CD4-positive, alpha-beta T cell treated with Interferon gamma for 1 hour (primary cell): ENCODE measurements at regions not wholly inside any gene's neighbourhood (a gene's known extent, or its start where the extent isn't known, plus 50 kb on each side); places are given as distances from the start of the nearest gene placed in this dataset.
"Not testable (repeated sequence)": the region's sequence is repeated elsewhere in the genome, so short reads cannot be mapped to it uniquely, and the experiment has no call there.

Experiments used
- DNase-seq: peaks from one replicate; pipeline ENCODE4 v3.0.0-alpha.2; 2020

DNA sequence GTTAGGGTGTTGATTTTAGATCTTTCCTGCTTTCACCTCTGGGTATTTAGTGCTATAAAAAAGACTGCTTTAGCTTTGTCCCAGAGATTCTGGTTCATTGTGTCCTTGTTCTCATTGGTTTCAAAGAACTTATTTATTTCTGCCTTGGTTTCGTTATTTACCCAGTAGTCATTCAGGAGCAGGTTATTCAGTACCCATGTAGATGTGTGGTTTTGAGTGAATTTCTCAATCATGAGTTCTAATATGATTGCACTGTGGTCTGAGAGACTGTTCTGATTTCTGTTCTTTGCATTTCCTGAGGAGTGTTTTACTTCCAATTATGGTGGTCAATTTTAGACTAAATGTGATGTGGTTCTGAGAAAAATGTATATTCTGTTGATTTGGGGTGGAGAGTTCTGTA, 167.1 kb upstream of the KYNU start:
- DNase-seq, result no peak

- DNase-seq, result no peak
Observed at GRCh38 chr2:142707318-142707717, 170.1 kb upstream of the KYNU start.

- not testable (repeated sequence) for DNase-seq
Observed at GRCh38 chr2:142702397-142702796, 175.1 kb upstream of the KYNU start.

DNA sequence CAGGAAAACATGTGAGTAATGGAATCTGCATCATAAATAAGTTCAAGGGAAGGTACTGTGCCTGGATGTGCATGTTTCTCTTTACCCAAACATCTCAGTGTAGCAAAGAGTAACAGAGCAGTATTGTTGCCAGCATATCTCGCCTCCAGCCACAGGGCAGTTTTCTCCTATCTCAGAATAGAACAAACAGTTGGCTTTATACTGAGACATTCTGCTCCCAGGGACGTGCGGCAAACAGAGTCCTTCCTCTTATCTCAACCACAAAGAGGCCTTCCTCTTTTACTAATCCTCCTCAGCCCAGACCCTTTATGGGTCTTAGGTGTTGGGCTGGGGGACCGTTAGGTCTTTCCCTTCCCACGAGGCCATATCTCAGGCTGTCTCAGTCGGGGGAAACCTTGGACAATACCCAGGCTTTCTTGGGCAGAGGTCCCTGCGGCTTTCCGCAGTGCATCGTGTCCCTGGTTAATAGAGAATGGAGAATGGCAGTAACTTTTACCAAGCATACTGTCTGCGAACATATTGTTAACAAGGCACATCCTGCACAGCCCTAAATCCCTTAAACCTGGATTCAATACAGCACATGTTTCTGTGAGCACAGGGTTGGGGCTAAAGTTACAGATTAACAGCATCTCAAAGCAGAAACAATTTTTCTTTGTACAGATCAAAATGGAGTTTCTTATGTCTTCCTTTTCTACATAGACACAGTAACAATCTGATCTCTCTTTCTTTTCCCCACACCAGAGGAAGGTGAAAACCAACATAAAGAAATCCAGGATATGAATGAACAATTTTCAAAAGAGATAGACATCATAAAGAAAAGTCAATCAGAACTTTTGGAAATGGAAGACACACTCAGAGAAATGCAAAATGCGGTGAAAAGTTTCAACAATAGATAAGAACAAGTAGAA, 181.9 kb upstream of the KYNU start:
- peak; percentile 3 for DNase-seq

- DNase-seq, result no peak
Observed at GRCh38 chr2:142694282-142694681, 183.2 kb upstream of the KYNU start.

GRCh38 chr2:142693171-142693950, 184.1 kb upstream of the KYNU start:
- DNase-seq, result no peak

GRCh38 chr2:142688856-142689605, 188.4 kb upstream of the KYNU start:
- DNase-seq, result no peak

GRCh38 chr2:142687509-142687908, 190.0 kb upstream of the KYNU start:
- no peak for DNase-seq

DNA sequence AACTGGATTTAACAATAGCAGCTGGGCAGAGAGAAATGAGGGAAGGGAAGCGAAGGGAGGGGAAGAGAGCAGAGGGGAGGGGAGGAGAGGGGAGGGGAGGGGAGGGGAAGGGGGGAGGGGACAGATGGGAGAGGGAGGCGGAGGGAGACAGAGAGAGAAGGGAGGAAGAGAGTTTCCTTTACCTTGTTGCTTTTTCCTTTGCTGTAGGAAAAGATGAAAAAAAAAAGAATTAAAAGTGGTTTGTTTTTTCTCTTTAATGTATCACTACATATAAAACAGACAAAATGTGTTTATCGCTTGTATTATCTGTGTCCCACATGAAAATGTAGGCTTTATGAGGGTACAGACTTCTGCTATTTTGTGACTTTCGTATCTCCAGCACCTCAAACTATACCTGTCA, 190.4 kb upstream of the KYNU start:
- DNase-seq, result no peak

DNA sequence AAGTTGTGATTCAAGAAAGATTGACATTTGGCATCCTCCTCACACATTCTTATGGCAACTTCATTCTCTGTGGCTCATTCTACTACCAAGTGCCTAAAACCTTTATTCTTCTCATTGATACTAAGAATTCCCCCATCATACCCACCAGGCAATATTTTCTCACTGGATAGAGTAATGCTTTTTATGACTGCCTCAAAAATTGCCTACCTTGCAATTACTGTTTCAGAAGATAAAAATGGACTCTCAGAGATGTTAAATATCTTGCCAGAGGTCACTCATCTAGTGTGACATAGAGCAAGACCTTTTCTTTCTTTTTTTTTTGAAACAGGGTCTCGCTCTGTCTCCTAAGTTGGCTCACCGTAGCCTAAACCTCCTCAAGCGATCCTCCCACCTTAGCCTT, 192.8 kb upstream of the KYNU start:
- no peak for DNase-seq

GRCh38 chr2:142682528-142682927, 194.9 kb upstream of the KYNU start:
- no peak for DNase-seq

DNA sequence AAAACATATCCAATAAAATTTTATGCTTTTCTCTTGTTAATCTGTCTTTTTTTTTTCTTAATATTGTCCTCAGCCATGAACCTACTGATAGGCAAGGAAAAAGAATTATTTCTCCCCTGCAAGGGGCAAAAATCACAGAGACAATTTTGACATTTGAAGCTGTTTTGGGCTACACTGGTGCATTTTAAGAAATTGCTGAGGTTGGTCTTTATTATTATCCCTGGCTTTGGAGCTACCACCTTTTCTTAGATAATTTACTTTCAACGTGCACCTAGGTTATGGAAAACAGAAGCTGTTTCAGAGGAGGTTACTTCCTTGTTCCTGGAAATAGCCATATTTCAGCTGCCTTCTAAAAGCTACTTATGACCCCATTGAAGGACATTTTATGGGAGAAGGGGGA, 195.5 kb upstream of the KYNU start:
- DNase-seq, result no peak

DNA sequence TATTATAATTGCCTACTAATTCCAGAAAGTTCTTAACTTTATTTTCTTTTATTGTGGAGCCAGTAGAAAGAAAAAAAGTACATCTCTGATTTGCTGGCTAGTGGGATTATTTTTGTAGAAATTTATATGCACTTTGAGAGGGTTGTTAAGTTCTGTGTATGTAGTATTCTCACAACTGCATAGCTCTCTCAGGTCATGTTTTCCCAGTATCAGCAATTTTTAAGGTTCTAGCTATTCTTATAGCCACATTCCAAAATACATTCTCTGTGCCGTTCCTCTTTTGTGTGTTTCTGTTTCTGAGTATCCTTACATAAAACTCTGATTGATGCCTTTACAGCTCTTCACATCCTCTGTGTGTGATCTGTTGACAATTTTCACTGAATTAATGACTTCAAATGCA, 199.3 kb upstream of the KYNU start:
- no peak for DNase-seq

GRCh38 chr2:142675398-142675797, 202.1 kb upstream of the KYNU start:
- no peak for DNase-seq

GRCh38 chr2:142673836-142674235, 203.6 kb upstream of the KYNU start:
- no peak for DNase-seq

GRCh38 chr2:142672698-142673097, 204.8 kb upstream of the KYNU start:
- DNase-seq, result no peak

- DNase-seq, result no peak
Observed at GRCh38 chr2:142670362-142670761, 207.1 kb upstream of the KYNU start.

DNA sequence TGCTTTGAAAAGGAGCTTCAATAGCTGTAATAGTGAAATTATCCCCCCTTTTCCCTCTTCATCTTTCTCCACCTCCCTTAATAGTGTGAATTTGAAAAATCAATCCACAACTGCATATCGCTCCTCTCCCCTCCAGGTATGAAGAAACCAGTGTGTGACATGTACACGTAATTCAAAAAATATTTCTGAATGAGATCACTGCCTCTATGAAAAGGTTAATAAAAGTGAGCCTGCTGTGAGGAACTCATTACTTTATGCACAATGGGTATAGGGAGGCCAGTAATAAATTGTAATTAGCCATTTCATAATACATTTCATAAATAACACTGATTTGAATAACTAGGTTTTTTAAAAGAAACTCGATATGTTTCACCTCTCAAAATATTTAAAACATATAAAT, 209.0 kb upstream of the KYNU start:
- DNase-seq, result no peak

DNA sequence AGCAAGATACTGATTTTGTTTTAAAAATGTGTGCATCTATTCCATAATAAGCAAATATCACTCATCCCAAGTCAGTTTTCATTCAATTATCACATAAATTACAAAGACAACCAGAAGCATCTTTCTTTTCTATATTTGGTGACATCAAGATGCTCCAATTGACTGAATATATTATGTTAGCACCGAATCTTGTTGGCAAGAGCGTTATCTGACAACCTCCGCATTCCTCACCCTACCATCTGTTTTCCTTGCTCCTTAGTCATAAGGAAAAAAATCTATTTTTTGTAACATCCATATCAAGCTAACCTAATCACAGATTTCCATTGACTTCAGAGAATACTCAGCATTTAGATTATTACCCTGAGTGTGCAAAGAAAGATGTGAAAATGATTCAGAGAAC, 212.2 kb upstream of the KYNU start:
- DNase-seq, result no peak

GRCh38 chr2:142650601-142651000, 226.9 kb upstream of the KYNU start:
- DNase-seq, result no peak

- no peak for DNase-seq
Observed at GRCh38 chr2:142649581-142649980, 227.9 kb upstream of the KYNU start.

DNA sequence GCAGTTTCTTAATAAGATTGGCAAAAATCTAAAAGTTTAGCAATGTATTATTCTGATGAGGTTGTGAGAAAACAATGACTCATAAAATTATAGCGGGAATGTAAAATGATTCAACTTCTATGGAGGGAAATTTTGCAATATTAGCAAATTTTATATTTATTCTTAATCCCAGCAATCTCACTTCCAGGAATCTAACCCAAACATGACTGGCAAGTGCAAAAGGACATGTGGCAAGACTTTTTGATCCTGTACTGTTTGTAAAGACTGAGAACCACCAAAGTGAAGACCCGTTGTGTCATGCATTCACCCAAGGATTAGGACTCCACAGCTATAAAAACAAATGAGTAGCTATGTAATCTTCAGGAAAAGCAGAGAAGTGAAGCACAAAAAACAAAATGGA, 234.8 kb upstream of the KYNU start:
- DNase-seq, result no peak

DNA sequence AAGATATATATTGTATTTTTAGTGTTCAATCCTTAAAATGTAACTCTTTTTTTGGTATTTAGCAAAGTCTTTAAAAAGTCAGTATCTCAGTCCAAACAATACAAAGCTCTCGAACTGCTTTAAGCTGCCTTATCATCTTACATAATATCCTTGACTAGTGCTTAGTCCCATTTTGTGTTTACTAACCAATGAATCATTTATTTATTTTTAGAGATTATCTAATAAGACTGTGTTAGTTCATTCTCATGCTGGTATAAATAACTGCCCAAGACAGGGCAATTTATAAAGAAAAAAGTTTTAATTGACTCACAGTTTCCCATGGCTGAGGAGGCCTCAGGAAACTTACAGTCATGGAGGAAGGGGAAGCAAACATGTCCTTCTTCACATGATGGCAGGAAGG, 248.3 kb upstream of the KYNU start:
- no peak for DNase-seq

DNA sequence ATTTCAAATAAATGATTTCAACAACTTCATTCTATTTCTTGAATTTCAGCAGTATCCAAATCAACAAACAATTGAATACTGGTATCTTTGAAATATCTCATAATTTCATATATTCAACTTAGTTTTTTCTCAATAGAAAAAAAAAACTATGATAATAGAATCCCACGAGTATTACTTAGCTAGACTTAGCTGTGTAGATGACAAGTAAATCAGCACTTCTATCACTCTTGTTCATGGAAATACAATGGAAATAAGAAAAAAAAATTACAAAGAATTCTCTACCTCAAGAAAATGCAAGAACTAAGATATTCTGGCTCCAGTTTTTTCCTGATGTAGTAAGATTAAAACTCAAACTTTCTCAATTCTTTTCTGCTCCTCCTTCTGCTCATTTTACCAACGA, 256.2 kb upstream of the KYNU start:
- DNase-seq, result no peak
